BLaER1 treated with 17β-estradiol and CSF1 and Interleukin-3, amounts not matched to agents 10 nM and 100 nM (cell line): ENCODE measurements at regions not wholly inside any gene's neighbourhood (a gene's known extent, or its start where the extent isn't known, plus 50 kb on each side); places are given as distances from the start of the nearest gene placed in this dataset.

Experiments
- H3K27ac ChIP-seq, 11 experiments: shearing (Covaris generic); formaldehyde crosslinking; 2 replicates each; pipeline ENCODE4 v1.8.1; 2022
- H3K27me3 ChIP-seq, 11 experiments: shearing (Covaris generic); formaldehyde crosslinking; 2 replicates each; pipeline ENCODE4 v1.8.1; 2022
- H3K36me3 ChIP-seq, 11 experiments: shearing (Covaris generic); formaldehyde crosslinking; 2 replicates each; pipeline ENCODE4 v1.8.1; 2022
- H3K4me1 ChIP-seq, 10 experiments: shearing (Covaris generic); formaldehyde crosslinking; 2 replicates each; pipeline ENCODE4 v1.8.1; 2022
- H3K4me2 ChIP-seq, 11 experiments: shearing (Covaris generic); formaldehyde crosslinking; 2 replicates each; pipeline ENCODE4 v1.8.1; 2022
- H3K4me3 ChIP-seq, 10 experiments: shearing (Covaris generic); formaldehyde crosslinking; 2 replicates each; pipeline ENCODE4 v1.8.1; 2022
- H3K9ac ChIP-seq, 11 experiments: shearing (Covaris generic); formaldehyde crosslinking; 2 replicates each; pipeline ENCODE4 v1.8.1; 2022
- H3K9me3 ChIP-seq, 11 experiments: shearing (Covaris generic); formaldehyde crosslinking; replicated peaks in 1 of 11; 2 replicates each; pipeline ENCODE4 v1.8.1; 2022
- H4K20me1 ChIP-seq, 11 experiments: shearing (Covaris generic); formaldehyde crosslinking; 2 replicates each; pipeline ENCODE4 v1.8.1; 2022
- Cebpa-rat ChIP-seq, 11 experiments: shearing (Covaris generic); IDR thresholded peaks; 2 replicates each; pipeline ENCODE4 v1.8.1; 2022

GRCh38 chr14:64639340-64639821, 64.8 kb upstream of the PLEKHG3 start:
- Histone ChIP-seq H3K27ac (no peak overlapping the region), H3K9me3 (peaks cover 0 to 13% (median 5%) of the 10 kb centered on the region in 11 experiments; a peak in 12 of 22 replicates), H3K36me3 (no peaks in the 10 kb centered on the region), H3K9ac (no peak overlapping the region), H3K4me1 (0 out of 20 replicates have a peak, but pooled peaks cover 0 to 5% (median 0%) of the 10 kb centered on the region in 10 experiments), H3K27me3 (no peaks in the 10 kb centered on the region), H3K4me3 (no peak overlapping the region), H3K4me2 (no peak overlapping the region), H4K20me1 (no peaks in the 10 kb centered on the region)
- TF ChIP-seq Cebpa-rat (IDR thresholded peaks at IDR 0.05) = no peak

GRCh38 chr14:64640839-64641238, 63.4 kb upstream of the PLEKHG3 start:
- Histone ChIP-seq H3K4me2 (no peak overlapping the region), H3K9ac (no peak overlapping the region), H3K4me3 (no peak overlapping the region), H3K4me1 (0 out of 20 replicates have a peak, but pooled peaks cover 0 to 5% (median 0%) of the 10 kb centered on the region in 10 experiments), H3K27ac (no peak overlapping the region), H3K36me3 (no peaks in the 10 kb centered on the region), H3K27me3 (no peaks in the 10 kb centered on the region), H4K20me1 (no peaks in the 10 kb centered on the region), H3K9me3 (peaks cover 0 to 13% (median 5%) of the 10 kb centered on the region in 11 experiments; a peak in 12 of 22 replicates)
- TF ChIP-seq Cebpa-rat (IDR thresholded peaks at IDR 0.05) = no peak

- Histone ChIP-seq H3K27me3 (no peaks in the 10 kb centered on the region), H3K4me1 (no peaks in the 10 kb centered on the region), H3K36me3 (no peaks in the 10 kb centered on the region), H3K4me2 (no peak overlapping the region), H4K20me1 (no peaks in the 10 kb centered on the region), H3K9me3 (peaks cover 0 to 13% (median 5%) of the 10 kb centered on the region in 11 experiments; a peak in 12 of 22 replicates), H3K4me3 (no peak overlapping the region), H3K9ac (no peak overlapping the region), H3K27ac (no peak overlapping the region)
- no peak for TF ChIP-seq Cebpa-rat (IDR thresholded peaks at IDR 0.05)
These were observed 62.5 kb upstream of the PLEKHG3 start for GRCh38 chr14:64641760-64642159.

- no peak overlapping the region for H3K27ac ChIP-seq
- peaks cover 0 to 13% (median 5%) of the 10 kb centered on the region in 11 experiments; a peak in 12 of 22 replicates for H3K9me3 ChIP-seq
- no peak for TF ChIP-seq Cebpa-rat (IDR thresholded peaks at IDR 0.05)
- H3K36me3 ChIP-seq = no peaks in the 10 kb centered on the region
- no peak overlapping the region for H3K4me2 ChIP-seq
- no peaks in the 10 kb centered on the region for H4K20me1 ChIP-seq
- H3K4me3 ChIP-seq = no peak overlapping the region
- no peak overlapping the region for H3K9ac ChIP-seq
- no peaks in the 10 kb centered on the region for H3K27me3 ChIP-seq
- H3K4me1 ChIP-seq = peaks cover 0 to under 1% (median 0%) of the 10 kb centered on the region in 10 experiments; a peak in 1 of 20 replicates
These were observed 60.5 kb upstream of the PLEKHG3 start for GRCh38 chr14:64643709-64644108.

- Histone ChIP-seq H3K9me3 (peaks cover 0 to 13% (median 5%) of the 10 kb centered on the region in 11 experiments; a peak in 12 of 22 replicates), H3K4me2 (no peak overlapping the region), H3K4me3 (no peak overlapping the region), H3K9ac (no peak overlapping the region), H4K20me1 (no peaks in the 10 kb centered on the region), H3K27ac (no peak overlapping the region), H3K36me3 (no peaks in the 10 kb centered on the region), H3K4me1 (peaks cover 4 to 10% (median 7%) of the 10 kb centered on the region in 10 experiments; a peak in 18 of 20 replicates), H3K27me3 (no peaks in the 10 kb centered on the region)
- no peak for TF ChIP-seq Cebpa-rat (IDR thresholded peaks at IDR 0.05)
These were observed 59.6 kb upstream of the PLEKHG3 start for GRCh38 chr14:64644629-64645028.

- no peaks in the 10 kb centered on the region for H3K27me3 ChIP-seq
- no peak overlapping the region for H3K27ac ChIP-seq
- H3K4me1 ChIP-seq = peaks cover 4 to 17% (median 14%) of the 10 kb centered on the region in 10 experiments; a peak in 18 of 20 replicates
- no peak overlapping the region for H3K4me2 ChIP-seq
- TF ChIP-seq Cebpa-rat (IDR thresholded peaks at IDR 0.05) = no peak
- H4K20me1 ChIP-seq = no peaks in the 10 kb centered on the region
- no peaks in the 10 kb centered on the region for H3K36me3 ChIP-seq
- H3K9me3 ChIP-seq = peaks cover 0 to 13% (median 5%) of the 10 kb centered on the region in 11 experiments; a peak in 12 of 22 replicates
- H3K9ac ChIP-seq = no peak overlapping the region
- no peak overlapping the region for H3K4me3 ChIP-seq
These were observed 58.9 kb upstream of the PLEKHG3 start for GRCh38 chr14:64645220-64645892.

- Histone ChIP-seq H3K27me3 (no peaks in the 10 kb centered on the region), H3K4me2 (no peak overlapping the region), H3K4me1 (peaks cover 4 to 25% (median 21%) of the 10 kb centered on the region in 10 experiments; a peak in 18 of 20 replicates), H3K9ac (no peak overlapping the region), H3K9me3 (peaks cover 0 to 13% (median 5%) of the 10 kb centered on the region in 11 experiments; a peak in 12 of 22 replicates), H3K36me3 (no peaks in the 10 kb centered on the region), H3K27ac (no peak overlapping the region), H3K4me3 (no peak overlapping the region), H4K20me1 (no peaks in the 10 kb centered on the region)
- no peak for TF ChIP-seq Cebpa-rat (IDR thresholded peaks at IDR 0.05)
These were observed 58.1 kb upstream of the PLEKHG3 start for GRCh38 chr14:64646103-64646502.

- no peaks in the 10 kb centered on the region for H3K9me3 ChIP-seq
- peak overlapping the region in 7 of 11 experiments; percentile 27 to 63 (median 43); a peak in 11 of 22 replicates for H3K27ac ChIP-seq
- no peaks in the 10 kb centered on the region for H3K36me3 ChIP-seq
- peak in 5 of 11 experiments; percentile 54 to 87 (median 82); a peak in 8 of 22 replicates for TF ChIP-seq Cebpa-rat (IDR thresholded peaks at IDR 0.05)
- no peaks in the 10 kb centered on the region for H4K20me1 ChIP-seq
- peak overlapping the region; percentile 15 to 76 (median 61); a peak in 19 of 22 replicates for H3K4me2 ChIP-seq
- no peak overlapping the region for H3K4me3 ChIP-seq
- no peaks in the 10 kb centered on the region for H3K27me3 ChIP-seq
- peak overlapping the region in 5 of 11 experiments; percentile 20 to 34 (median 29); a peak in 4 of 22 replicates for H3K9ac ChIP-seq
- peaks cover 15 to 43% (median 33%) of the 10 kb centered on the region in 10 experiments for H3K4me1 ChIP-seq
These were observed 54.7 kb upstream of the PLEKHG3 start for GRCh38 chr14:64649383-64649998.

- Histone ChIP-seq H3K27me3 (no peaks in the 10 kb centered on the region), H3K4me2 (peak overlapping the region in 9 of 11 experiments; percentile 51 to 85 (median 66); a peak in 19 of 22 replicates), H3K4me1 (peaks cover 28 to 49% (median 42%) of the 10 kb centered on the region in 10 experiments), H3K27ac (peak overlapping the region in 10 of 11 experiments; percentile 12 to 65 (median 56); a peak in 18 of 22 replicates), H3K9ac (peak overlapping the region in 1 of 11 experiments; percentile 13; a peak in 1 of 22 replicates), H4K20me1 (no peaks in the 10 kb centered on the region), H3K9me3 (peaks cover 6 to 13% (median 9%) of the 10 kb centered on the region in 11 experiments; a peak in 20 of 22 replicates), H3K4me3 (no peak overlapping the region), H3K36me3 (no peaks in the 10 kb centered on the region)
- no peak for TF ChIP-seq Cebpa-rat (IDR thresholded peaks at IDR 0.05)
These were observed 50.4 kb upstream of the PLEKHG3 start for GRCh38 chr14:64653900-64654245.
